ENCODE measurements at regions not wholly inside any gene's neighbourhood (a gene's known extent, or its start where the extent isn't known, plus 50 kb on each side); places are given as distances from the start of the nearest gene placed in this dataset.

- DNase-seq: no peak
- H3K27me3 Mint-ChIP-seq (ENCODE audit: unreplicated experiment): peaks cover 2% of the 10 kb centered on the region
- TF ChIP-seq CTCF (IDR thresholded peaks at IDR 0.05; ENCODE audit: partially characterized antibody, unreplicated experiment): no peak
- H3K4me1 Mint-ChIP-seq (ENCODE audit: low read depth, unreplicated experiment): peaks cover 2% of the 10 kb centered on the region
- no peaks in the 10 kb centered on the region for H3K36me3 Mint-ChIP-seq (ENCODE audit: unreplicated experiment)
- peaks cover 1% of the 10 kb centered on the region for H3K9me3 Mint-ChIP-seq (ENCODE audit: unreplicated experiment)
- no peak overlapping the region for H3K27ac Mint-ChIP-seq (ENCODE audit: unreplicated experiment)
- H3K4me3 Mint-ChIP-seq (ENCODE audit: unreplicated experiment): no peak overlapping the region
These were observed 82.5 kb upstream of the BAIAP2L1 start for GRCh38 chr7:98483276-98483963.

GRCh38 chr7:98479318-98479717, 78.4 kb upstream of the BAIAP2L1 start:
- Mint-ChIP-seq H3K9me3 (ENCODE audit: unreplicated experiment) (peaks cover 4% of the 10 kb centered on the region), H3K27me3 (ENCODE audit: unreplicated experiment) (no peaks in the 10 kb centered on the region), H3K4me1 (ENCODE audit: low read depth, unreplicated experiment) (peaks cover 10% of the 10 kb centered on the region), H3K27ac (ENCODE audit: unreplicated experiment) (no peak overlapping the region), H3K4me3 (ENCODE audit: unreplicated experiment) (no peak overlapping the region), H3K36me3 (ENCODE audit: unreplicated experiment) (no peaks in the 10 kb centered on the region)
- DNase-seq: no peak
- no peak for TF ChIP-seq CTCF (IDR thresholded peaks at IDR 0.05; ENCODE audit: partially characterized antibody, unreplicated experiment)

DNA sequence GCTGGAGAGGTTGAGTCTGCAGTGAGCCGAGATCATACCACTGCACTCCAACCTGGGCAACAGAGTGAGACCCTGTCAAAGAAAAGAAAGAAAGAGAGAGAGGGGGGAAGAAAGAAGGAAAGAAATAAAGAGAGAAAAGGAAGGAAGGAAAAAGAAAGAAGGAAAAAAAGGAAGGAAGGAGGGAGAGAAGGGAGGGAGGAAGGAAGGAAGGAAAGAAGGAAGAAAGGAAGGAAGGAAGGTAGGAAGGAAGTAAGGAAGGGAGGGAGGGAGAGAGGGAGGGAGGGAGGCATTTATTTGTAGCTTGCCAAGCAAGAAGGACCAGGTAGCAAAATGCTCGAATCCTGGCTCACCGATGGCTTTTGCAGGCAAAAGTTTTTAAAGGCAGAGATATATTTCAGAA, 74.5 kb upstream of the BAIAP2L1 start:
- no peak for DNase-seq
- H3K9me3 Mint-ChIP-seq (ENCODE audit: unreplicated experiment): peaks cover 8% of the 10 kb centered on the region
- no peaks in the 10 kb centered on the region for H3K27me3 Mint-ChIP-seq (ENCODE audit: unreplicated experiment)
- H3K4me3 Mint-ChIP-seq (ENCODE audit: unreplicated experiment): no peak overlapping the region
- H3K36me3 Mint-ChIP-seq (ENCODE audit: unreplicated experiment): no peaks in the 10 kb centered on the region
- H3K4me1 Mint-ChIP-seq (ENCODE audit: low read depth, unreplicated experiment): peaks cover 13% of the 10 kb centered on the region
- H3K27ac Mint-ChIP-seq (ENCODE audit: unreplicated experiment): no peak overlapping the region
- no peak for TF ChIP-seq CTCF (IDR thresholded peaks at IDR 0.05; ENCODE audit: partially characterized antibody, unreplicated experiment)

DNA sequence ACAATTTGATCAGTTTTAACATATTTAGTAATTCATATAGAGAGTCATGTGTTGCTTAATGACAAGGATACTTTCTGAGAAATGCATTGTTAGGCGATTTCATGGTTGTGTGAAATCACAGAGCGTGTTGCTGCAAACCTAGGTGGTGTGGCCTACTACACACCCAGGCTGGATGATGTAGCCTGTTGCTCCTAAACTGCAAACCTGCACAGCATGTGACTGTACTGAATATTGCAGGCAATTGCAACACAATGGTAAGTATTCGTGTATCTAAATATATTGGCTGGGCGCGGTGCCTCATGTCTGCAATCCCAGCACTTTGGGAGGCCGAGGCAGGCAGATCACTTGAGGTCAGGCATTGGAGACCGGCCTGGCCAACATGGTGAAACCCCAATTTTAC, 73.7 kb upstream of the BAIAP2L1 start:
- TF ChIP-seq CTCF (IDR thresholded peaks at IDR 0.05; ENCODE audit: partially characterized antibody, unreplicated experiment): no peak
- no peak for DNase-seq
- Mint-ChIP-seq H3K27me3 (ENCODE audit: unreplicated experiment) (no peaks in the 10 kb centered on the region), H3K36me3 (ENCODE audit: unreplicated experiment) (no peaks in the 10 kb centered on the region), H3K4me3 (ENCODE audit: unreplicated experiment) (no peak overlapping the region), H3K9me3 (ENCODE audit: unreplicated experiment) (peaks cover 8% of the 10 kb centered on the region), H3K4me1 (ENCODE audit: low read depth, unreplicated experiment) (peaks cover 13% of the 10 kb centered on the region), H3K27ac (ENCODE audit: unreplicated experiment) (no peak overlapping the region)

- Mint-ChIP-seq H3K4me3 (ENCODE audit: unreplicated experiment) (no peak overlapping the region), H3K9me3 (ENCODE audit: unreplicated experiment) (peaks cover 4% of the 10 kb centered on the region), H3K36me3 (ENCODE audit: unreplicated experiment) (no peaks in the 10 kb centered on the region), H3K27me3 (ENCODE audit: unreplicated experiment) (no peaks in the 10 kb centered on the region), H3K27ac (ENCODE audit: unreplicated experiment) (peak overlapping the region; percentile 41), H3K4me1 (ENCODE audit: low read depth, unreplicated experiment) (peaks cover 13% of the 10 kb centered on the region)
- TF ChIP-seq CTCF (IDR thresholded peaks at IDR 0.05; ENCODE audit: partially characterized antibody, unreplicated experiment): no peak
- DNase-seq: no peak
These were observed 71.6 kb upstream of the BAIAP2L1 start for GRCh38 chr7:98472521-98472954.

All from glutamatergic neuron (in vitro differentiated cells).